D721Med (cell line): ENCODE measurements at regions not wholly inside any gene's neighbourhood (a gene's known extent, or its start where the extent isn't known, plus 50 kb on each side); places are given as distances from the start of the nearest gene placed in this dataset.

Experiments used
- DNase-seq: peaks from one replicate; pipeline ENCODE4 v3.0.0; 2011; ENCODE audit warnings: low spot score; ENCODE audit not compliant: insufficient read length
- FAIRE-seq: peaks from 2 replicates; lab custom pipeline; 2011; peaks lifted over from hg19 to GRCh38; lab: Jason Lieb, UNC
- TF ChIP-seq, protein P1 (sequence below): IDR thresholded peaks from 2 replicates; pipeline ENCODE4 v1.5.1; 2012; ENCODE audit warnings: mild to moderate bottlenecking, control low read depth; ENCODE audit not compliant: insufficient read depth; ENCODE audit errors: missing control alignments

DNA sequence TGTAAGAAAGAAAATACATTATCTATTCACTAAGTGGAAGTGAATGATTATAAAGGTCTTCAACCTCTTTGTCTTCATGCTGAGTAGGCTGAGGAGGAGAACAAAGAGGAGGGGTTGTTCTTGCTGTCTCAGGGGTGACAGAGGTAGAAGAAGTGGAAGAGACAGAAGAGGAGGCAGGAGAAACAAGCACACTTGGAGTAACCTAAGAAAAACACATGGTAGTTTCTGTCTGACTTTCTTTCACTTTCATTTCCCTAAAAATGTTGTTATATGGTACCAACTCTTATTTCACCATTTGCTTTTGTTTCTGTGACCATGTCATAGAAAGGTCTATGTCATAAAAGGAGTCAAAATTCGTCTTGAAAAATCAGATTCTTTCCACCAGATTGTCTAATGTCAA lies 696.6 kb upstream of the BRINP3 start:
- DNase-seq (no peak), FAIRE-seq (no peak)
- TF ChIP-seq, protein P1, sequence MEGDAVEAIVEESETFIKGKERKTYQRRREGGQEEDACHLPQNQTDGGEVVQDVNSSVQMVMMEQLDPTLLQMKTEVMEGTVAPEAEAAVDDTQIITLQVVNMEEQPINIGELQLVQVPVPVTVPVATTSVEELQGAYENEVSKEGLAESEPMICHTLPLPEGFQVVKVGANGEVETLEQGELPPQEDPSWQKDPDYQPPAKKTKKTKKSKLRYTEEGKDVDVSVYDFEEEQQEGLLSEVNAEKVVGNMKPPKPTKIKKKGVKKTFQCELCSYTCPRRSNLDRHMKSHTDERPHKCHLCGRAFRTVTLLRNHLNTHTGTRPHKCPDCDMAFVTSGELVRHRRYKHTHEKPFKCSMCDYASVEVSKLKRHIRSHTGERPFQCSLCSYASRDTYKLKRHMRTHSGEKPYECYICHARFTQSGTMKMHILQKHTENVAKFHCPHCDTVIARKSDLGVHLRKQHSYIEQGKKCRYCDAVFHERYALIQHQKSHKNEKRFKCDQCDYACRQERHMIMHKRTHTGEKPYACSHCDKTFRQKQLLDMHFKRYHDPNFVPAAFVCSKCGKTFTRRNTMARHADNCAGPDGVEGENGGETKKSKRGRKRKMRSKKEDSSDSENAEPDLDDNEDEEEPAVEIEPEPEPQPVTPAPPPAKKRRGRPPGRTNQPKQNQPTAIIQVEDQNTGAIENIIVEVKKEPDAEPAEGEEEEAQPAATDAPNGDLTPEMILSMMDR, result no peak

DNA sequence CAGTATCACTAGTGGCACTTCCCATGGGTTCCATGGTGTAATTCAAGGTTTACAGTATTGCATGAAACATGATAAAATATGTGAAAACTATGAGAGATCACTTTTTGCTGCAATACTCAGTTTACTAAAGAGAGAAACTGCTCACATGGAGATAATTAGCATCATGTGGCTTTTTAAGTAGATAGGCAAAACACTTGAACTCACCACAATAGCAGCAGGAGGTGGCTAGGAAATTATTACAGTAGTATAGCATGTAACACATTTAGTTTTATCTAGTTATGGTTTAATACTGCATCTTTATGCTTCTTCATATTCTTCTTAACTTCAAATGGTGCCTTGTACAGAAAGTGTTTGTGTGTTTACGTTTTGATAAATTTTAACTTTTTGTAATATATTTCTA lies 698.5 kb upstream of the BRINP3 start:
- TF ChIP-seq, protein P1, result no peak
- DNase-seq (no peak), FAIRE-seq (peak; percentile 75)

DNA sequence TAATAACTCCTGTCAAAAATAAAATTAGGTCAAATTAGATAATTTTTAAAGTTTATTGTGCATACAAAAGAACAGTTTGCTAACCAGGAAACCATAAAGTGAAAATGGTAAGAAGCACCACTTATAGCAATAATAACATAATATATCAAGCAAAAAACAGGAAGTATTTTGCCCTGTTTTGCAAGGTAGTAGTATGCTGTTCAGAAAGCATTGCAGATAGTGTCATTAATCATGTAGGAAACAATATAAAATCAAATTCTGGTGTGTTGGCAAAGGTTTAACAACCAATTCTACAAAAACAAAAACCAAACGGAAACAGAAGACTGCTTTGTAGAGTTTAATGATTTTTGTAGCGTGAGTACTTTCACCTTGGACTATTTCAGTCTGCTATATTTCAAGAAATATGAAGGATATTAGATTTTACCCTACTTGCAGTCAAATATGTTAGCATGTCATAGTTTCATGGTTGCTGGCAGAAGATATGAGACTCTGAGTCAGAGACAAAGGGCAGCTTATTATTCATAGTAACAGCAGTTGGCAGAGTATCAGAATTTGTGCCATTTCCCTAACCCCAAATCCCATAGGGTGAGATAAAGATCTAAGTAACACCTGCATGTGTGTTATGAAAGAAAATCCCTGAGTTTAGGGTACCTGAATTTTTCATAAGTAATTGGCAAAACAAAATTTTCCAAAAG lies 729.0 kb upstream of the BRINP3 start:
- FAIRE-seq, result peak; percentile 89
- TF ChIP-seq, protein P1, result no peak
- no peak for DNase-seq

DNA sequence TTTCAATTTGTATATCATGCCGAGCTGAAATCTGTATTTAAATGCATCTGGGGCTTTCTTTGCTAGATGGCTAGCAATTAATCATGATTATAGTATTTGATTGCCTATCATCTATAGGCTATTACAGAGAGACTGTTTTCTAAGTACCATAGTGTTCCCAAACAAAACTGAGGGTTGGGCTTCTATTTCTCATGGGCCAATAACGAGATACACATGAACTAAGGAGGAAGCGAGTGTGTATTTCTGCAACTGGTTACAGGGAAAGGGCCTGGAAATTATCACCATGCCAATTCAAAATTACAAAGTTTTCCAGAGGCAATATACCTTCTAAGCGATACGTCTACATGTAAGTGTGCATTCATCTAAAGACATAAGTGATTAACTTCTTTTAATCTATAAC lies 744.5 kb upstream of the BRINP3 start:
- peak; percentile 25 for FAIRE-seq
- TF ChIP-seq, protein P1, result no peak

DNA sequence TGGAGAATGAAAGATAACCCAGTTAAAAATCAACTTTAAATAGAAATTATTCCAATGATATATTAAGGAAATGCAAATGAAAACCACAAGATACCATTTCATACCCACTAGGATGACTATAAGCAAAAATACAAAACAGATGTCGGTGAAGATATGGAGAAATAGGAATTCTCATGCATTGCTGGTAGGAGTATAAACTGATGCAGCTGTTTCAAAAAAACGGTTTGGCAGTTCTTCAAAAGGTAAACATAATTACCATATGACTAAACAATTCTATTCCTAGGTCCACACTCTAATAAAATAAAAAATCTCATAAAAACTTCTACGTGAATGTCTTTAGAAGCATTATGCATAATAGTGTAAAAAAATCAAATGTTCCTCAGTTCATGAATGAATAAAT lies 763.3 kb upstream of the BRINP3 start:
- DNase-seq (no peak), FAIRE-seq (peak; percentile 63)
- TF ChIP-seq, protein P1, result no peak

More for the DNA sequence above, 744.5 kb upstream of the BRINP3 start:
- DNase-seq, result no peak

DNA sequence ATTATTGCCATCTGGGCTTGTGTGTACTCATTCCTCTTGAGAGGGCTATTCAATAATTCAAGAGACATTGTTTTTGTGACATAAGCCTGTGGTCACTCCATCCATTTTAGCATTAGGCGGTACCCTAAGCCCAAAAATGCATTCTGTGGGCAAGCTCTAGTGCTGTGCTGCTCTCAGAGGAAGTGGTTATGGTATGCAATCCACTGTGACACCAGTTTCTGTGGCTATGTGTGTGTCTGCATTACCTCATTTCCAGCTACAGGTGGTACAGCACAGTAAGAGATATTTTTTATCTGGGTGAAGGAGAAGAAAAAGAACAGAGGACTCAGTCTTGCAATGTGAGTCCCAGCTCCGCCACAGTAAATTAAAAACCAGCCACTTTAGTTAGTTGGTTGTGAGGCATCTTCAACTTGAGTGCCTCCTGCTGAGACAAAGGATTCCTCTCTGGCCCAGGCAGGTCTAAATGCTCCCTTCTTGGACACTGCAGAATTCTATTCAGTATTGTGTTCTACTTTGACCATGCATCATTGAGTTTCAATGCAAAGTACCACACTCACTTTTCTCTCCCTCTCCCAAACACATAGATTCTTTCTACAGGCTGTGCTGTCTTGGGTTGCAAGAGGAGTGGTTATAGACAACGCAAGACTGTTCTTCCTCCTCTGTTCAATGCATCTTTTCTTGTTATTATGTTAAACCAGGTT lies 777.8 kb upstream of the BRINP3 start:
- FAIRE-seq, result no peak
- TF ChIP-seq, protein P1, result no peak

DNA sequence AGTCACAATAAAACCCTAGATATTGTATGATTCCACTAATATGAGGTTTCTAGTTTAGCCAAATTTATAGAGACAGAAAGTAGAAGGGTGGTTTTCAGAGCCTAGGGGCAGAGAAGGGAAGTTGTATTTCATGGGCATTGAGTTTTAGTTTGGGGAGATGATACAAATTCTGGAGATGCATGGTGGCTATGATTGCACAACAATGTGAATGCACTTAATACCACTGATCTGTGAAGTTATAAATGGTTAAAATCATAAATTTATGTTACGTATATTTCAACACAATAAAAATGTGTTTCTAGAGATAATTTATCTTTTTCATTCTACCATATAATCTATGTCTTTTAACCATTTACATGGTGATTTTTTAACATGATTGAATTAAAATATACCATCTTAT lies 779.3 kb upstream of the BRINP3 start:
- peak; percentile 69 for FAIRE-seq
- no peak for DNase-seq
- TF ChIP-seq, protein P1, result no peak

More for the DNA sequence above, 777.8 kb upstream of the BRINP3 start:
- no peak for DNase-seq
